SIG-M5 treated with dmso at 0.1 percent for 504 hours (cell line): ENCODE measurements at regions not wholly inside any gene's neighbourhood (a gene's known extent, or its start where the extent isn't known, plus 50 kb on each side); places are given as distances from the start of the nearest gene placed in this dataset.

ENCODE experiments used
- DNase-seq: peaks from one replicate; lab custom pipeline; 2025; ENCODE audit not compliant: unreplicated experiment; lab: John Stamatoyannopoulos, UW

DNA sequence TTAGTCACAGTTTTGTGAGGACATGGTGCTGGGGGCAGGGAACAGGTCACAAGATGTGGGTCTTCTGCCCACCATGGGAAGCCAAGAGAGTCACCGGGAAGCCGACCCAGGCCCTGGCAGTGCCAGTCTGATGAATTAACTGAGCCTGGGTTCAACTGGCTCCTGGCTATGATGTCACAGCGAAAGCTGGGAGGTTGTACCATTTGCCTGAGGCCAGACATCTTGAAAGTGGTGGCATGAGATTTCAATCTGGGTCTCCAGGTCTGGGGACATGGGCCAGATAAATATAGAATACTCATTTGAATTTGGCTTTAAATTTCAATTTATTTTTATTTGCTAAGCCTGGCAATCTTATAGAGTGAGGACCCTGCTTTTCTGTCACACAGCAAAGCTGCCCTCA is 280.9 kb downstream of the NSG2 start:
- no peak for DNase-seq

DNA sequence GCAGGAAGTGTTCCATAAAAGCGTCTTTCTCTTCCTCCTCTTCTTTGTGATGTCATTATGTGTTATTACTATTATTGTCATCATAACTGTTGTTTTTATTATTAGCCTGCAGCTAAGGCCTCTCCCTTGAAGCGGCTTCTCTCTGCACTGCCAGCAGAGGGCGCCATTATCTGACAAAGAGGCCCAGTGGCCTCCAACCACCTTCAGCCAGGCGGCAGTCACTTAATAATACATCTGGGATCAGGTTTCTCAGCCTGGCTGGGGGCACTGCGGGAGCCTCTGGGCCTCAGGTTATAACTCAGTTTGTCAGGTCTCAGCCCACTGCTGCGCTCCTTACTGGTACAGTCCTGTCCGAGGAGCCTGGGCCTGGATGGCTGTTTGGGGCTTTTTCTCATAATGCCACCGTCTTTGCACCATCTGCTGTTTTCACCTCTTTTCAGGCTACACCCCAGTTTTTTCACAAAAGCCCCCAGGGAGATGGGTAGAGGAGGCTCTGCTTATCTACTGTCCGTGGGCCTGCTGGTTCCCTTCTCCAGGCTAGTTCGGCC is 281.9 kb downstream of the NSG2 start:
- peak; percentile 83 for DNase-seq

DNA sequence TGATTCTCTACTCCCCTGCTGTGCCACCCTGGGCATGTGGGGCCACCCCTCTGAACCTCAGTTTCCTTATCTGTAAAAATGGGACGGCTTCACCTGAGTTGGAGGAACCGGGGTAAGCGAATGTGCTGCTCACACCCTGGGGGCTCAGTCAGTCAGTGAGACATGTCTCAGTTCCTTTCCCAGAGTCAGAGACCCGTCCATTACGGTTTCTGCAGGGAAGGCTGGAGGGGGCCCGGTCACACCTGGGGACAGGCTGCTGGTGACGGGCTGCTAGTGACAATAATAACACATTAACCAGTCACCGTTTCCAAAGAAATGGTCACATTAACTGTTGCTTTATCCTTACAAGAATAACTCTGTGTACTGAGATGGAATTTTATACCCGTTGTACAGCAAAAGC is 282.4 kb downstream of the NSG2 start:
- no peak for DNase-seq

DNA sequence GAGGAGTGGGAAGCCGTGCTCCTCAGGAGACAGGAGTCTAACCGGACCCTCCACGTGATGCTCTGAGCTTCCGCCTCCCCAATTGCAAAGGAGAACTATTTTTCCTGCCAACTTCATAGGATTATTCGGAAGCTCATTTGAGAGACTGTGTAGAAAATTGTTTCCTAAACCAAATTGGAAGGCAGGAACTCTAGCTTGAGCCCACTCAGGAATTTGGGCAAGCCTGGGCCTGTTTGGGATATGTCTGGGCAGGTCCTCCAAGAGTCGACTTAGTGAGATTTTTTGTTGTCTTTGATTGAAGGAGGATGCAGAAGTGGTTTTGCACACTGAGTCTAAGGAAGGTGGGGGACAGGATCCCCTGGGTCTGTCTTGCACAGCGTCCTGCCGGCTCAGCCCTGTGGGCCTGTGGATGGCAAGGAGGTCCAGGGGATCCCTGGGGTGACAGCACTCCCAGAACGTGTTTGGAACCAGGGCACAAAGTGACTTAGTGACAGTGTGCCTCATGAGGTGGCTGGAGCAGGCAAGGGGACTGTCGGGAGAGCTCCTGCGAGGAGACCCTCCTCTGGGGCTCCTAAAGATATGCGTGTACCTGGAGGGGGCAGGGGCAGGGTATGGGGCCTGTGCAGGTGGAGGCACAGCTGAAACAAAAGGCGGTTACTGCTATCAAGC is 283.3 kb downstream of the NSG2 start:
- no peak for DNase-seq

DNA sequence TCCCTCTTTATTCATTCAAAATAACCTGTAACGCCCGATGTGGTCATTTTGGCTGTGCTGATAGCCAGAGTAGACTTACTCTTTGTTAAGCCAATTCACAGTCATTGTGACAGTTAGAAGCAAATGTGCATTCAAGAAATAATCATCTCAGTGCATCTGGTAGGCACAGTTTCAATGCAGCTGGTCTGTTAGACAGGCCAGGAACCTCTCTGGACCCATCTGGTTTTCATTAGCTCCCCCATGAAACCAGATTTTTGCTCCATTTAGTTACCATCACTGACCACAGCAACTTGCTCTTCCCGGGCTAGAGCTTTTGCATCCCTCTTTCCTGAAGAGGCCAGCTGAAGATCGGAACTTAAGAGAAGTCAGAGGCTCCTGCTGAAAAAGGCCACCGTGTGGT is 284.2 kb downstream of the NSG2 start:
- no peak for DNase-seq

DNA sequence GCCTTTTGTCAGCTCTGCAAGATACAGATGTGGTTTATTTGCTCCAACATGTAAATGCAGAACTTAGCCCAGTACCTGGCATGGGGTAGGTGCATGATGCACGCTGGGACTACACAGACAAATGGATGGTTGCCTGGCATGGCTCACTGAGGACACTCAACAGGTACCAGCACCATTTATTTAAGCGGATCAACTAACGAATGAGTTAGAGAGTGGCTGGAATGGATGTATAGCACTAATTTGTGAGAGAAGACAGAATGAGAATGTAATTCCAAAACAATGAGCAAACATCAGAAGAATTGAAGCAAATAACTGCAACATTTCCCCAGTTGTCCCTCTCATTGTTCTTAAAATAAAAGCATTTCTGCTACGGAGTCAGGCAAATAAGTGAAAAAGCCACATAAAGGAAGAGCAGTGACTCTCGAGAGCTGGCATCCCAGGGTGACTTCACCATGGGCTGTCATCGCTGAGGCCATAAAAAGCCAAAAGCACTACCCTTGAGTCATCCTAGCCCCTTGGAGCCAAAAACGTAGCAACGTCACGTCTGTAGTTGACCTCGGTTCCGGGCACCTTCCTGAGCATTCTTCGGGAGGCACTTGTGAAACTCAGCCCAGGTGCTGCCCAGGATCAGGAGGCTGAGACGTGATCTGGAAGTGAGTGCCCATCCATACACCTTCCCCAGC is 290.3 kb downstream of the NSG2 start:
- no peak for DNase-seq

- DNase-seq, result no peak
Observed at GRCh38 chr5:174336479-174336878, 291.0 kb downstream of the NSG2 start.

- DNase-seq, result no peak
Observed at GRCh38 chr5:174337276-174338184, 292.0 kb downstream of the NSG2 start.

DNA sequence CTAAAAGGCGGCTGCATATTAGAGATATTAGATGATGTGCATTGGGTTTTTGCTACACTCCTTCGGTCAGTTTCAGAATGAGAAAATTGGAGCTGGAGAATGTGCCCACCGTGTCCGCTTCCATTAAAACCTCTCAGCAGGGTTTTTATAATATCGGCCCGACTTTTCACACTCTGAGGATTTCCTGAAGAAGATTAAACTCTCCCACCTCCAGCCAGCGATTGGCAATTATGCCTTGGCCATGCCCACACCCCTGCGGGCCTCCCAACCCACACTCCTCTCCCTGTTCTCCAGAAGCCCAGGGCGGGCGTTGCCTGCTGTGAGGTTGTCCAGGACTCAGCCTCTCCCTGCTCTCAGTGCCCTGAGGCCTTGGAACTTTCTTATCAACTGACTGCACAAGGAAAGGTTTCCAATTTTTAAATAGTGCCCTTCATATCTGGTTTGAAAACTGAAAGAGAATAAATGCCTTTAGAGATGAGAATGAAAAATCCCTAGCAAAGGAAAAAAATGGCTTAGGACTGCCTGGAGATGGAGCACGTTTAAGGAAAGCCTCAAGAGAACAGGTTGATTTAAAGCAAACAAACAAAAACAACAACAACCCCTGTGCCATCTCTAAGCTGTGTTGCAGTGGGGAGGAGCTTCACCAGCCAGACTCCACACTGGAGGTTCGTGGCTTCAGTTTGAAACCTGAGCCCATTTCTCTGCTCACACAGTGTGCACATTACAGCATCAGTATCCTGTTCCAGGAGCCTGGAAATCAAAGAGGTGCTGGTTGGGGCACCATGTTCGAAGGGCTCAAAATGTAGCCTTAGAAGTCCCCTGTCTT is 292.9 kb downstream of the NSG2 start:
- no peak for DNase-seq

GRCh38 chr5:174339130-174339529 is 293.6 kb downstream of the NSG2 start:
- DNase-seq, result no peak

DNA sequence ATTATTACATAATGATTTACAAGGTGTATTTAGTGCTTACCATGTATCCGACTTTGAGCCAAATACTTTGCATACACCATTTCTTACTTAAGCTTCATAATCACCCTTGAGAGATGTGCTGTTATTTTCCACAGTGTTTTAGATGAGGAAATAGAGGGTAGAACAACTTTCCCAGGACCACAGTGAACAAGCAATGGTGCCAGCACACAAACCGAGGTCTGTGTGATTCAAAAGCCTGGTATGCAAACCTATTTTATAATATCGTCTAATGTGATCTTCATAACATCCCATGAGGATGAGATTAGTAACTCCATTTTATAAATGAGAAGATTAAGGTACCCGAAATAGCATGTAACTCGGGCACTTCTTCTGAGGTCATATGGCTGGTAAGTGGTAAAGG is 294.7 kb downstream of the NSG2 start:
- no peak for DNase-seq

GRCh38 chr5:174342696-174343095 is 297.2 kb downstream of the NSG2 start:
- no peak for DNase-seq

DNA sequence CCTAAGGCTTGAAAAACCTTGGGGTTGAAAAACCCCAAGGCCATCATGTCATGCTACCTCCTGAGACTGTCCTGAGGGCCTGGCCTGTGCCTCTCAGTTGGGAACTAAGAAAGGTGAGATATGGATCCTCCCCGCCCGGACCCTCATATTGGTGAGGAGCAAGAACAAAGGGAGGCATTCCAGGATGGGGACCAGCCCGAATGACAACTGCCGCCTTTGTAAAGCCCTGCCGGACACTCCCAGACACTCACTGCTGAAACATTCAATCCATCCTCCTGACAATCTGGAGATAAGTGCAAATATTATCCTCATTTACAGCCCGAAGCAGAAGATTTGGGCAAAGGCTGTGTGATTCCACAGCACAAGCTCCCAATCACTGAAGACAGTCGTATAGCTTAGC is 298.3 kb downstream of the NSG2 start:
- DNase-seq, result no peak

DNA sequence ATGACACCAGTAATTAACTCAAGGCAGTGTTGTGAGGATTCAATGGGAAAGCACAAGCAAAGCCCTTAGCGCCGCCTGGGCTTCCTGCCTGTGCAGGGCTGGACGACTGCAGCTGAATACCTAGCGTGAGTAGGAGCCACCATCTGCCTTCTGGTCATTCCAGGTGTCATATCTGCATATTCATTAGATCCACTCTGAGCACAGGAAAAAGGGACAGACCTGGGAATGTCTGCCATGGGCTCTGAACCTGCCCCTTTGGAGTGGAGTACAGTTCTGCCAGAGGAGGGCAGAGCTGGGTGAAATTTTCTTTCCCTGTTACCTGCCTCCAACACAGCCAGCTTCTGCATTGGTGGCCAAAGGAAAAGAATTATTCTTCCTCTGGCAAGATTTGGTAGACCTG is 298.8 kb downstream of the NSG2 start:
- no peak for DNase-seq

DNA sequence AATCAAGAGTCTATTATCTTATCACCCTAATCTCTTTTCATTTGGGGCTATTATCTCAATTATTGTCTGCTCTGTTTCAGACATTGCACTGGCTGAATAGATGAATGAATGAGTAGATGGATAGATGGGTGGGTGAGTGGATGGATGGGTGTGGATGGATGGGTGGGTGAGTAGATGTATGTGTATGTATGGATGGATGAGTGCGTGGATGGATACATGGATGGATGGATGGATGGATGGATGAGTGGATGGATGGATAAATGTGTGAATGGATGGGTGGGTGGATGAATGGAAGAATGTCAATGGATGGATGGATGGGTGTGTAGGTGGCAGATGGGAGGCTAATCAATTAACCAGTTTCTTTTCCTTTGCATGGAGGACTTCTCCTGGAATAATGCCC is 301.7 kb downstream of the NSG2 start:
- no peak for DNase-seq

DNA sequence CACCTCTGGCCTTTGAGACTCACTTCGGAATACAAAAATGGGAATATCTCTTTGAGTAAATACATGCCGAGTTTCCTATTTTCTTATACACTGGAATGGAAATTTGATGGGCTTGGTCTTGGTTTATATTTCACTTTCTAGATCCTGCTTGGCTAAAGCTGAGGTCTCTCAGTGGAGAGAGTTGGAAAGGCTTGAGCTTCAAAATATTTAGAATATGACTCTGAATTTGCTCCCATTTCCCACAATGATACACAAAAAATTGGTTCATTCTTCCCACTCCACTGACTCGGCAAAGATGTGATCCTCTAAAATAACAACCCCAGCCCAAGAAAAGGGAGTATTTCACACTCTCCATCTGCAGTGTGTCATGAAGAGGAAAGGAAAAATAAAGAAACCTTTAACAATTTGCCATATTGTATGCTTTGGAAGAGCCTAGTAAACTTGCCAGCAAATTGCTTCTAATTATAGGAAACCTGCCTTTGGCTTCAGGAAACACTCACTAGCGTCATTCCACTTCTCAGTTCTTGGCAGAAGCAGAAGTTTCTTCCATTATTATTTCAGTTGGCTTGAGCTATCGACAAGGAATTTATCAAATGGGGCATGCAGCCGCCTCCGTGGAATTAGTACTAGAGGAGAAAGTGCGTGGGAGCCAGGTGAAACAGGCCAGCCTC is 302.9 kb downstream of the NSG2 start:
- DNase-seq, result no peak

DNA sequence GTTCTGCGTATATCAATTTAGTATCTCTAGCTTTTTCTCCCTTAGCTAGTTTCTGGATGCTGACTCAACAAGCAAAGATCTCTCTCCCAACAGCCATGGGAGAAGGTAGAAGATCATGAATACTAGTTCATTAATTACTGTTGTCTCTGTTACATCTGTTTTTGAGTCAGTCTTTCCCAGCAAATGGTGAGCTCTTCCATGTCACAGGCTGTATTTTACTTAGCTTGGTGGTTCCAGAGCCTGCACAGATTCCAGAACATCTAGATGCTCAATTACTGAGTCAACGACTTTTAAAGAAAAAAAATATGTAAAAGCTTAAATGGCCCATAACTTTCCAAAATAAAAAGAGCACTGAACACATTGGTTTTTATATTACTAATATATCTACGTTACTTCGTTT is 307.2 kb downstream of the NSG2 start:
- no peak for DNase-seq

- no peak for DNase-seq
Observed at GRCh38 chr5:174354571-174354970, 309.1 kb downstream of the NSG2 start.

DNA sequence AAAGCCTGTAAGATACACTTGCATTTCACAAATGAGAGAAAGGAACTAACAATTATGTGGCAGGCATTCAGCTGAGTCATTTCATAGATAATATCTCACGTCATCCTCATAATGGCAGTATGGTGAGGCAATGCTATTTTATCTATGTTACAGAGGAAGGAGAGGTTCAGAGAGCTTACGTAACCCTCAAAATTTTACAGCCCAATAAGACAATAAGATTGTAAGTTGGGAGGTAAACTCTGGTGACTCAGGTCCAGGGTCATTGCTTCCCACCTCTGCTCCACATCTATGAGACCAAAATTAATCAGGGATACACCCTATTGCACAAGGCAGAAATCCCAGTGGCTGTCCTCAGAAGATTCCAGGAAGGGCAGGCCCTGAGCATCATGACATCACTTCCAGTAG is 309.7 kb downstream of the NSG2 start:
- DNase-seq, result peak; percentile 84

DNA sequence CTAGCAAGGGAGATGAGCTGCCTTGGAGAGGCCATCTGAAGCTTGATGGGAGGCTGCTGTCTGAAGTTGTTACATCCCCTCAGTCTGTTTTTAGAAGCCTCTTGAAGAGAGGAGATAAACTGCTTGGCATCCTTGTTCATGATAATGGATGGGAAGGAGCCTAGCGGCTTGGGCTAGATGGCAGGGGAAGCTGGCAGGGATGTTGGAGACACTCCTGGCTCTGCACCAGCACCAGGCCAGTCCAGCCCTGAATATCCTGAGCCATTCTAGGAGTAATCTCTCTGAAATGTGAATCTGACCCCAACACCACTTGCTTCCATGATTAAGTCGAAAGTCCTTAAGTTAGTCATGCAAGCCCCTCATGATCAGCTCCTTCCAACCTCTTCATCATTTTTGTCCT is 310.5 kb downstream of the NSG2 start:
- no peak for DNase-seq
